ENCODE measurements at regions not wholly inside any gene's neighbourhood (a gene's known extent, or its start where the extent isn't known, plus 50 kb on each side); places are given as distances from the start of the nearest gene placed in this dataset.

GRCh38 chr3:94619643-94620042, 556.8 kb downstream of the NSUN3 start (continued):
- TF ChIP-seq, protein P1, sequence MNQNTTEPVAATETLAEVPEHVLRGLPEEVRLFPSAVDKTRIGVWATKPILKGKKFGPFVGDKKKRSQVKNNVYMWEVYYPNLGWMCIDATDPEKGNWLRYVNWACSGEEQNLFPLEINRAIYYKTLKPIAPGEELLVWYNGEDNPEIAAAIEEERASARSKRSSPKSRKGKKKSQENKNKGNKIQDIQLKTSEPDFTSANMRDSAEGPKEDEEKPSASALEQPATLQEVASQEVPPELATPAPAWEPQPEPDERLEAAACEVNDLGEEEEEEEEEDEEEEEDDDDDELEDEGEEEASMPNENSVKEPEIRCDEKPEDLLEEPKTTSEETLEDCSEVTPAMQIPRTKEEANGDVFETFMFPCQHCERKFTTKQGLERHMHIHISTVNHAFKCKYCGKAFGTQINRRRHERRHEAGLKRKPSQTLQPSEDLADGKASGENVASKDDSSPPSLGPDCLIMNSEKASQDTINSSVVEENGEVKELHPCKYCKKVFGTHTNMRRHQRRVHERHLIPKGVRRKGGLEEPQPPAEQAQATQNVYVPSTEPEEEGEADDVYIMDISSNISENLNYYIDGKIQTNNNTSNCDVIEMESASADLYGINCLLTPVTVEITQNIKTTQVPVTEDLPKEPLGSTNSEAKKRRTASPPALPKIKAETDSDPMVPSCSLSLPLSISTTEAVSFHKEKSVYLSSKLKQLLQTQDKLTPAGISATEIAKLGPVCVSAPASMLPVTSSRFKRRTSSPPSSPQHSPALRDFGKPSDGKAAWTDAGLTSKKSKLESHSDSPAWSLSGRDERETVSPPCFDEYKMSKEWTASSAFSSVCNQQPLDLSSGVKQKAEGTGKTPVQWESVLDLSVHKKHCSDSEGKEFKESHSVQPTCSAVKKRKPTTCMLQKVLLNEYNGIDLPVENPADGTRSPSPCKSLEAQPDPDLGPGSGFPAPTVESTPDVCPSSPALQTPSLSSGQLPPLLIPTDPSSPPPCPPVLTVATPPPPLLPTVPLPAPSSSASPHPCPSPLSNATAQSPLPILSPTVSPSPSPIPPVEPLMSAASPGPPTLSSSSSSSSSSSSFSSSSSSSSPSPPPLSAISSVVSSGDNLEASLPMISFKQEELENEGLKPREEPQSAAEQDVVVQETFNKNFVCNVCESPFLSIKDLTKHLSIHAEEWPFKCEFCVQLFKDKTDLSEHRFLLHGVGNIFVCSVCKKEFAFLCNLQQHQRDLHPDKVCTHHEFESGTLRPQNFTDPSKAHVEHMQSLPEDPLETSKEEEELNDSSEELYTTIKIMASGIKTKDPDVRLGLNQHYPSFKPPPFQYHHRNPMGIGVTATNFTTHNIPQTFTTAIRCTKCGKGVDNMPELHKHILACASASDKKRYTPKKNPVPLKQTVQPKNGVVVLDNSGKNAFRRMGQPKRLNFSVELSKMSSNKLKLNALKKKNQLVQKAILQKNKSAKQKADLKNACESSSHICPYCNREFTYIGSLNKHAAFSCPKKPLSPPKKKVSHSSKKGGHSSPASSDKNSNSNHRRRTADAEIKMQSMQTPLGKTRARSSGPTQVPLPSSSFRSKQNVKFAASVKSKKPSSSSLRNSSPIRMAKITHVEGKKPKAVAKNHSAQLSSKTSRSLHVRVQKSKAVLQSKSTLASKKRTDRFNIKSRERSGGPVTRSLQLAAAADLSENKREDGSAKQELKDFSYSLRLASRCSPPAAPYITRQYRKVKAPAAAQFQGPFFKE (tag by site-specific recombination; IDR thresholded peaks at IDR 0.05; ENCODE audit: borderline replicate concordance) = no peak
- no peak for TF ChIP-seq ZNF266 (tag by site-specific recombination; IDR thresholded peaks at IDR 0.05; ENCODE audit: low read depth)
- TF ChIP-seq ZNF600 (tag by site-specific recombination; IDR thresholded peaks at IDR 0.05) = no peak
- no peak for TF ChIP-seq ZNF529 (tag by site-specific recombination; IDR thresholded peaks at IDR 0.05; ENCODE audit: insufficient replicate concordance)
- TF ChIP-seq ZNF624 (tag by site-specific recombination; IDR thresholded peaks at IDR 0.05) = no peak
- no peak for TF ChIP-seq HOXC10 (CRISPR knock-in tag; IDR thresholded peaks at IDR 0.05)
- no peak for TF ChIP-seq ZNF112 (tag by site-specific recombination; IDR thresholded peaks at IDR 0.05)

- no peak overlapping the region for H3K27ac ChIP-seq (ENCODE audit: extremely low read depth, low read depth, low read length)
- no peaks in the 10 kb centered on the region for H3K36me3 ChIP-seq (ENCODE audit: control insufficient read depth in 2 of 2, insufficient read depth in 1 of 2, low read length in 2 of 2)
- CTCF ChIA-PET = no interaction called here
- TF ChIP-seq ZNF394 (tag by site-specific recombination; IDR thresholded peaks at IDR 0.05; ENCODE audit: borderline replicate concordance) (no peak), ZNF175 (tag by site-specific recombination; IDR thresholded peaks at IDR 0.05) (no peak), GFI1B (tag by site-specific recombination; IDR thresholded peaks at IDR 0.05) (no peak), ZNF48 (tag by site-specific recombination; IDR thresholded peaks at IDR 0.05) (no peak), ZNF626 (tag by site-specific recombination; IDR thresholded peaks at IDR 0.05) (no peak)
- H3K9me3 ChIP-seq (ENCODE audit: control insufficient read depth, insufficient read depth, low read depth, low read length) = no peaks in the 10 kb centered on the region
- POLR2A ChIA-PET = no interaction called here
- no peak overlapping the region for H3K4me3 ChIP-seq (ENCODE audit: low read depth, low read length)
- H3K4me1 ChIP-seq (ENCODE audit: control insufficient read depth, insufficient read depth, low read length) = no peaks in the 10 kb centered on the region
Measured at GRCh38 chr3:94626573-94626972, 563.7 kb downstream of the NSUN3 start.

DNA sequence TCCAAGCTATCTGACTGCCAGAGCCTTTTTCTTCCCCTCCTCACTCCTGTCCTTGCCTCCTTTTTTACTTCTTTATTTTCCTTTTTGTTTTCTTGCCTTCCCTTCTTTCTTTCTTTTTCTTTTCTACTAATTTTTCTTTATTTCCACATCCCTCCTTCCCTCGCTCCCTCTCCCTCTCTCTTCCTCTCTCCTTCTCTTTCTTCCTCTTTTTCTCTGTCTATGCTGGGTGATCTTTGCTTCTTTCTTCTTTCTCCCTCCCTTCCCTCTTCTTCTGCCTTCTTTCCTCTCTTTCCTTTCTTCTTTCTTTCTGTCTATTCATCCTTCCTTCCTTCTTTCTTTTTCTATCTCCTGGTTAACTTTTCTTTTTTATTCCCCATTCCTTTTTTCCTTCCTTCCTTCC, 564.8 kb downstream of the NSUN3 start:
- TF ChIP-seq ZNF302 (tag by site-specific recombination; IDR thresholded peaks at IDR 0.05; ENCODE audit: low read depth) = no peak
- TF ChIP-seq, protein P2, sequence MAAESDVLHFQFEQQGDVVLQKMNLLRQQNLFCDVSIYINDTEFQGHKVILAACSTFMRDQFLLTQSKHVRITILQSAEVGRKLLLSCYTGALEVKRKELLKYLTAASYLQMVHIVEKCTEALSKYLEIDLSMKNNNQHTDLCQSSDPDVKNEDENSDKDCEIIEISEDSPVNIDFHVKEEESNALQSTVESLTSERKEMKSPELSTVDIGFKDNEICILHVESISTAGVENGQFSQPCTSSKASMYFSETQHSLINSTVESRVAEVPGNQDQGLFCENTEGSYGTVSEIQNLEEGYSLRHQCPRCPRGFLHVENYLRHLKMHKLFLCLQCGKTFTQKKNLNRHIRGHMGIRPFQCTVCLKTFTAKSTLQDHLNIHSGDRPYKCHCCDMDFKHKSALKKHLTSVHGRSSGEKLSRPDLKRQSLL (tag by site-specific recombination; IDR thresholded peaks at IDR 0.05) = no peak
- no peak for TF ChIP-seq ZFP69B (tag by site-specific recombination; IDR thresholded peaks at IDR 0.05)
- no peak for TF ChIP-seq ZNF514 (tag by site-specific recombination; IDR thresholded peaks at IDR 0.05)
- no peak for TF ChIP-seq ZNF624 (tag by site-specific recombination; IDR thresholded peaks at IDR 0.05)
- no peak for TF ChIP-seq ZFHX2 (tag by site-specific recombination; conservative IDR thresholded peaks at IDR 0.05)
- TF ChIP-seq ZSCAN16 (tag by site-specific recombination; IDR thresholded peaks at IDR 0.05) = no peak
- no peak for TF ChIP-seq ZNF426 (tag by site-specific recombination; IDR thresholded peaks at IDR 0.05)
- no peak for TF ChIP-seq ZNF645 (tag by site-specific recombination; IDR thresholded peaks at IDR 0.05)
- no peak for TF ChIP-seq HOXC10 (CRISPR knock-in tag; IDR thresholded peaks at IDR 0.05)
- TF ChIP-seq, protein P3, sequence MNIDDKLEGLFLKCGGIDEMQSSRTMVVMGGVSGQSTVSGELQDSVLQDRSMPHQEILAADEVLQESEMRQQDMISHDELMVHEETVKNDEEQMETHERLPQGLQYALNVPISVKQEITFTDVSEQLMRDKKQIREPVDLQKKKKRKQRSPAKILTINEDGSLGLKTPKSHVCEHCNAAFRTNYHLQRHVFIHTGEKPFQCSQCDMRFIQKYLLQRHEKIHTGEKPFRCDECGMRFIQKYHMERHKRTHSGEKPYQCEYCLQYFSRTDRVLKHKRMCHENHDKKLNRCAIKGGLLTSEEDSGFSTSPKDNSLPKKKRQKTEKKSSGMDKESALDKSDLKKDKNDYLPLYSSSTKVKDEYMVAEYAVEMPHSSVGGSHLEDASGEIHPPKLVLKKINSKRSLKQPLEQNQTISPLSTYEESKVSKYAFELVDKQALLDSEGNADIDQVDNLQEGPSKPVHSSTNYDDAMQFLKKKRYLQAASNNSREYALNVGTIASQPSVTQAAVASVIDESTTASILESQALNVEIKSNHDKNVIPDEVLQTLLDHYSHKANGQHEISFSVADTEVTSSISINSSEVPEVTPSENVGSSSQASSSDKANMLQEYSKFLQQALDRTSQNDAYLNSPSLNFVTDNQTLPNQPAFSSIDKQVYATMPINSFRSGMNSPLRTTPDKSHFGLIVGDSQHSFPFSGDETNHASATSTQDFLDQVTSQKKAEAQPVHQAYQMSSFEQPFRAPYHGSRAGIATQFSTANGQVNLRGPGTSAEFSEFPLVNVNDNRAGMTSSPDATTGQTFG (tag by site-specific recombination; IDR thresholded peaks at IDR 0.05; ENCODE audit: borderline replicate concordance) = no peak
- no peak for TF ChIP-seq ZNF585B (tag by site-specific recombination; IDR thresholded peaks at IDR 0.05)
- TF ChIP-seq ZBTB7A (tag by site-specific recombination; IDR thresholded peaks at IDR 0.05; ENCODE audit: low read depth) = no peak
- TF ChIP-seq WT1 (tag by site-specific recombination; IDR thresholded peaks at IDR 0.05) = no peak
- Histone ChIP-seq H3K4me3 (ENCODE audit: low read depth, low read length) (no peak overlapping the region), H3K4me1 (ENCODE audit: control insufficient read depth, insufficient read depth, low read length) (no peaks in the 10 kb centered on the region), H3K27ac (ENCODE audit: extremely low read depth, low read depth, low read length) (no peak overlapping the region), H3K9me3 (ENCODE audit: control insufficient read depth, insufficient read depth, low read depth, low read length) (no peaks in the 10 kb centered on the region), H3K36me3 (ENCODE audit: control insufficient read depth in 2 of 2, insufficient read depth in 1 of 2, low read length in 2 of 2) (no peaks in the 10 kb centered on the region)
- ChIA-PET CTCF (no interaction called here), POLR2A (no interaction called here)

All from HEK293 (cell line).